ES-I3 (cell line): ENCODE measurements at regions not wholly inside any gene's neighbourhood (a gene's known extent, or its start where the extent isn't known, plus 50 kb on each side); places are given as distances from the start of the nearest gene placed in this dataset.
"Not testable (repeated sequence)": the region's sequence is repeated elsewhere in the genome, so short reads cannot be mapped to it uniquely, and the experiment has no call there.

Source experiments
- H3K36me3 ChIP-seq: 2 replicates; pipeline ENCODE4 v1.6.1; 2013; ENCODE audit warnings: mild to moderate bottlenecking, low read length, control low read depth, moderate library complexity; ENCODE audit not compliant: insufficient read depth
- H3K4me1 ChIP-seq: 2 replicates; pipeline ENCODE4 v1.6.1; 2013; ENCODE audit warnings: mild to moderate bottlenecking, control low read depth, low read length; ENCODE audit not compliant: insufficient read depth
- H3K9ac ChIP-seq: 2 replicates; pipeline ENCODE4 v1.6.1; 2013; ENCODE audit warnings: low read depth, mild to moderate bottlenecking, low read length, moderate library complexity
- H3K9me3 ChIP-seq: 2 replicates; pipeline ENCODE4 v1.6.1; 2013; ENCODE audit warnings: mild to moderate bottlenecking, low read length, moderate library complexity; ENCODE audit not compliant: control insufficient read depth, insufficient read depth

- Histone ChIP-seq H3K9ac (no peak overlapping the region), H3K9me3 (no peaks in the 10 kb centered on the region), H3K36me3 (no peaks in the 10 kb centered on the region), H3K4me1 (no peaks in the 10 kb centered on the region)
Measured at GRCh38 chr6:170091639-170092579, 199.0 kb downstream of the DLL1 start.

DNA sequence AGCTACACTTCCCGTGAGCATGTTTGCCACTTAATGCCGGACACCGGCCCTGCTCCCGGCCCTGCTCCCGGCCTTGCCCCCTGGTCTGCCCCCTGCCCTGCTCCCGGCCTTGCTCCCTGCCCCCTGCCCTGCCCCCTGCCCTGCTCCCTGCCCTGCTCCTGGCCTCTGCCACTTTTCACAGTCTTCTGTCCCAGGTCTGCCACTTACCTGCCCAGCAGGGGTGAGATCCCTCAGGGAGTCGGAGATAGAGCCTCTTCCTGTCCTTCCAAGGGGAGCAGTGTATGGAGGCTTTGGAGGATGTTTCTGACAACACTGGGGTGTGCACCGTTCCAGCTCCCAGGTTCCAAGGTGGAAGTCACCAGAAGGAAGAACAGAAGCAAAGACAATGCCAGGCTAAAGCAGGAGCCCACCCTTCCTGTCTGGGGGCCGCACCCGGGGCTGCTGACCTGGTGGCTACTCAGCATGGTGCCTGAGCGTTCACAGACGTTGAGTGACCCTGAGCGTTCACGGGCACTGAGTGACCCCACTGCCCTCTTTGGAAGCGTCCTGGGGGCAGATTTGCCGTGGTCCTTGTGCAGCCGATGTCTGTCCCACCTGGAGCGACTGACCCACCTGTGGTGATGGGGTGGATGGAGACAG is 199.8 kb downstream of the DLL1 start:
- Histone ChIP-seq H3K9ac (no peak overlapping the region), H3K36me3 (no peaks in the 10 kb centered on the region), H3K4me1 (no peaks in the 10 kb centered on the region), H3K9me3 (no peaks in the 10 kb centered on the region)

DNA sequence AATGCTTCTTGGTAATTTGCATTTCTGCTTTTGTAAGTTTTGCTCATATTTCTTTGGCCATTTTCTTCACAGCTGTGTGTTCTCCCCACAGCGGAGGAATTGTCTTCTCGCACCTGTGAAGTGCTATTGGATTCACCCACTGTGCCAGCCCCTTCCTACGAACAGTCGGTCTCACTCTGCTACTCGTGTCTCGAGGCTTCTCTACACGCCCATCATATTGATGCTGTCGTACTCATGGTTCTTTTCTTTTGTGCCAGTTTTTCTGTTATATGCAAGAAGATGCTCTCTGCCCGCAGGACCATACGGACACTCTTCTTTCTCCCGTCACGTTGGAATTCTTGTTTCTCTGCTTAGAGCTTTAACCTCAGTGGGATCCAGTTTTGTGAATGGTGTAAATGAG is 200.3 kb downstream of the DLL1 start:
- Histone ChIP-seq H3K4me1 (no peaks in the 10 kb centered on the region), H3K36me3 (no peaks in the 10 kb centered on the region), H3K9ac (no peak overlapping the region), H3K9me3 (no peaks in the 10 kb centered on the region)

GRCh38 chr6:170089963-170090362 is 200.9 kb downstream of the DLL1 start:
- no peaks in the 10 kb centered on the region for H3K9me3 ChIP-seq
- H3K9ac ChIP-seq = no peak overlapping the region
- no peaks in the 10 kb centered on the region for H3K4me1 ChIP-seq

DNA sequence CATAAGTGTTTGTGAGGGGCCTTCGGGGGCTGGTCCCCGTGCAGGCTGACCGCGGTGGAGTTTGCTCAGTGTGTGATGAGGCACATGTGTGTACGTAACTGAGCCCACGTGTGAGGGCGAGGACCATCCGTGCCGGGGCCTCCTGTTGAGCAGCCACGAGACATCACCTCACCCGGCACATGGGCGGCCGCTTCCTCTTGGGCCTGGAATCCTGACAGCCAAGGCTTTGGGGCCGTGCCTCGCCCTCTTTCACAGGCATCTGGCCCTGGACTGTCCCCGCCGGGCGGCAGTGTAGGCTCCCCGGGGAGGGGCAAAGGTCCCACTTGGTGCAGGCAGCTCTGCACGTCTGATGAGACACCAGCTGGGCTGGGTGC is 202.3 kb downstream of the DLL1 start:
- no peak overlapping the region for H3K9ac ChIP-seq
- H3K4me1 ChIP-seq = no peaks in the 10 kb centered on the region

More at GRCh38 chr6:170089963-170090362, 200.9 kb downstream of the DLL1 start:
- no peaks in the 10 kb centered on the region for H3K36me3 ChIP-seq

DNA sequence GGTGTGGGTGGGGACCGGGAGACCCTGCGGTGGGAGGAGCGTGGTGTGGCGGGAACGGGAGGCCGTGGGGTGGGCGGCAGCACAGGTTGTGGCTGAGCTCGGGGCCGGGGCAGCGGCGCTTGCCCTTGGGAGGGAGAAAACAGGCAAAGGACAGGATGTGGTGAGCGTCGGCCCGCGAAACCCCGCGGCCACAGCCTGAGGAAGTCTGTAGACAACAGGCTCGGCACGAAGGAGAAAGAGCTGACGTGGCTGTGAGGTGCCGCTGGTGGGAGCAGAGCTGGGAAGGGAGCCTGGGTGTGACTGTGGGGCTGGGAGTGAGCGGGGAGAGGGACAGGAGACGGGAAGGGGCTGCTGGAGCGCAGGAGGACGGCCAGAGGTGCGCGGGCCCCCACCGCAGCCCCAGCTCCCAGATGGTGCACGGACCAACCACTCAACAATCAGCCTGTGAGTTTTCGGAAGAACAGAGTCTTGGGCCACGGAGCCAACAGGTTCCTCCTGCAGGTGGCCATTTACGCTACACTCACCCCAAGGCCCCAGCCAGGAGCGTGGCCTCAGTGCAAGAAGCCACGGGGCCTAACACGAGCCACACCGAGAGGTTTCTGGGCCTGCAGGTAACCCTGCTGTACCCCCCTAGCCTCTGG is 202.8 kb downstream of the DLL1 start:
- H3K4me1 ChIP-seq = no peaks in the 10 kb centered on the region
- no peaks in the 10 kb centered on the region for H3K9me3 ChIP-seq
- no peaks in the 10 kb centered on the region for H3K36me3 ChIP-seq
- H3K9ac ChIP-seq = no peak overlapping the region

More for the DNA sequence above, 202.3 kb downstream of the DLL1 start:
- Histone ChIP-seq H3K36me3 (no peaks in the 10 kb centered on the region), H3K9me3 (no peaks in the 10 kb centered on the region)

- H3K36me3 ChIP-seq, H3K9ac ChIP-seq, H3K9me3 ChIP-seq, H3K4me1 ChIP-seq: not testable (repeated sequence)
Measured at GRCh38 chr6:170087421-170087780, 203.5 kb downstream of the DLL1 start.

DNA sequence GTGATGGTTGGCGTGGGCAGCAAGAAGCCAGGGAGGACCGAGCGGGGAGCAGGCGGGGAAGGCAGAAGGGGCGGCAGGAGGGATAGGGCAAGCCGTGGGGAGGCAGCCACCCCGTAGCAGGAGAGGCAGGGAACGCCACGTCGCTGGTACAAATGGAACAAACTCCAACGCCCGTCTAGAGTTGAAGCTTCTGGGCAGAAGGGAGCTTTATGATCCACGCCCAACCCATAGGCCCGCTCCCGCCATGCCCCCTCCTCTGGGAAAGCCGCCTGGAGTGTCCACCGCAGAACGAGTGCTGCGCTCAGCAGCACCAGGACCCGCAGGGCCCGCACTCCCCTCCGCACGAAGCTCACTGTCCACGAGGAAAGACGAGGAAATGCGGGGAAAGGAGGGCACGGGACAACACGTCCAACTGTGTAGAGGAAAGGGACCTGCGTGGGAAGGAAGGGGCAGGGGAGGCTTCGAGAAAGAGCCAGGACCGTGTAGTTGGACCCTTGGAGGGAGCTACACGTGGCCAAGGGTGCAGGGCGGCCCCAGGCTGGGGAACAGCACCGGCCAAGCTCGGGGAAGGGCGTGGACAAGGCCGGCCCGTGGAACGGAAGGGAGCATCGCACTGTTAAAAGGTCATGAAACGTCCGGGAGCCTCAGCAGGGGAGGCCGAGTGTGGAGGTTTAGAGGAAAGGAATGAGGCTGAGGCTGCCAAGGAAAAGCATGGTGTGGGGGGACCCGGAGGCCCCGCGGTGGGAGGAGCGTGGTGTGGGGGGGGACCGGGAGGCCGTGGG is 204.0 kb downstream of the DLL1 start:
- H3K4me1 ChIP-seq = no peaks in the 10 kb centered on the region
- no peaks in the 10 kb centered on the region for H3K36me3 ChIP-seq
- no peaks in the 10 kb centered on the region for H3K9me3 ChIP-seq
- no peak overlapping the region for H3K9ac ChIP-seq

GRCh38 chr6:170085475-170086401 is 205.1 kb downstream of the DLL1 start:
- no peaks in the 10 kb centered on the region for H3K4me1 ChIP-seq
- H3K9ac ChIP-seq = no peak overlapping the region
- no peaks in the 10 kb centered on the region for H3K36me3 ChIP-seq
- H3K9me3 ChIP-seq = no peaks in the 10 kb centered on the region

GRCh38 chr6:170084166-170084730 is 206.6 kb downstream of the DLL1 start:
- H3K9me3 ChIP-seq = no peaks in the 10 kb centered on the region
- H3K9ac ChIP-seq = no peak overlapping the region
- H3K4me1 ChIP-seq = no peaks in the 10 kb centered on the region
- H3K36me3 ChIP-seq = no peaks in the 10 kb centered on the region

- Histone ChIP-seq H3K36me3 (no peaks in the 10 kb centered on the region), H3K9ac (no peak overlapping the region)
Measured at GRCh38 chr6:170083236-170084051, 207.4 kb downstream of the DLL1 start.

DNA sequence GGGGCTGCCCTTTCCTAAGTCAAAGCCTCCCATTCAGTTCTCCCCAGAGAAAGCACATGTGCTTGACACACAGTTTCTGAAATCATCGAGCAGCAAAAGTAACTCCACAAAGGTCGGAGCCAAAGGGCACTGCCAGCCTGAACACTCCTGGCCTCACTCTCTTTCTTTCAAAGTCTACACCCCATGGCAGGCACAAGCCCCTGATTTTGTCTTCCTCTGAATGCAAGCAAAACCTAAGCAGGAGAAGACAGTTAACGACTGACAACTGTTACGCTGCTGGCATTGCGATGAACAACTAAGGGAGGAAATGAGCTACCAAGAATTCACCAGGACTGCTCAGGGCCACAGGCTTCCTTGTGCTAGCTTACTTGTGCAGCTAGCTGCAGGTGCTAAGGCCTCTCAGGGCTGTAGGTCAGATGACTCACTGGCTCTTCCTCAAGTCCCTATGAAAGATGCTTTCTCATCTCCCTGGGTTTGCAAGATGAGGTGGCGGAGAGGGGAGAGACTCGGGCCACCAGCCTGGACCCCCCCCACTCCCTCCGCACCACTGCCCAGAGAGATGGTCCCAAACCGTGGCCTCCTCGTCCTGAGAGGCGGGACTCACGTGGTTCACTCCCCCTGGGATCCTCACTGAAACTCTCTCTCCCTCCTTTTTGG is 208.2 kb downstream of the DLL1 start:
- Histone ChIP-seq H3K4me1 (no peaks in the 10 kb centered on the region), H3K9me3 (no peaks in the 10 kb centered on the region), H3K36me3 (no peaks in the 10 kb centered on the region), H3K9ac (no peak overlapping the region)

More at GRCh38 chr6:170083236-170084051, 207.4 kb downstream of the DLL1 start:
- Histone ChIP-seq H3K9me3 (no peaks in the 10 kb centered on the region), H3K4me1 (no peaks in the 10 kb centered on the region)
